ENCODE measurements at regions not wholly inside any gene's neighbourhood (a gene's known extent, or its start where the extent isn't known, plus 50 kb on each side); places are given as distances from the start of the nearest gene placed in this dataset.

- no peak overlapping the region for H3K27ac ChIP-seq (ENCODE audit: insufficient read depth, low read length)
- POLR2A ChIA-PET (ENCODE audit: unreplicated experiment), result no interaction called here
- H2BK15ac ChIP-seq (ENCODE audit: low read depth, low read length), result no peak overlapping the region
- CTCF ChIA-PET, result no interaction called here
- TF ChIP-seq RFX5 (IDR thresholded peaks at IDR 0.05; ENCODE audit: low read depth, low read length), result no peak
- TF ChIP-seq MAFK (IDR thresholded peaks at IDR 0.05; ENCODE audit: low read depth, low read length), result no peak
- no peak for TF ChIP-seq SMC3 (IDR thresholded peaks at IDR 0.05; ENCODE audit: low read depth, low read length)
- no peak for TF ChIP-seq CEBPB (IDR thresholded peaks at IDR 0.05; ENCODE audit: low read depth, low read length)
- no peak for TF ChIP-seq CHD1 (IDR thresholded peaks at IDR 0.05; ENCODE audit: low read depth, low read length)
- no peak for TF ChIP-seq ELK1 (IDR thresholded peaks at IDR 0.05; ENCODE audit: borderline replicate concordance, low read depth, low read length)
- no peak for TF ChIP-seq RCOR1 (IDR thresholded peaks at IDR 0.05; ENCODE audit: insufficient replicate concordance, low read length)
- no peak for TF ChIP-seq POLR2A (IDR thresholded peaks at IDR 0.05; ENCODE audit: low read depth, low read length)
- no peak for TF ChIP-seq USF2 (IDR thresholded peaks at IDR 0.05; ENCODE audit: low read depth, low read length)
- no peak for TF ChIP-seq MAZ (IDR thresholded peaks at IDR 0.05; ENCODE audit: borderline replicate concordance, low read depth, low read length)
- TF ChIP-seq NFE2L2 (IDR thresholded peaks at IDR 0.05; ENCODE audit: low read depth, low read length), result no peak
- H3K56ac ChIP-seq (ENCODE audit: extremely low read depth, insufficient read depth, low read length), result no peak overlapping the region
- H2BK20ac ChIP-seq (ENCODE audit: low read depth, low read length), result no peak overlapping the region
- no peaks in the 10 kb centered on the region for H4K20me1 ChIP-seq (ENCODE audit: insufficient read depth, low read length)
- H3K4ac ChIP-seq (ENCODE audit: low read depth, low read length), result no peak overlapping the region
- in situ Hi-C loops (cut with MboI; ENCODE audit: low sequenced_read_pairs), result no loop called here
- DNase-seq, result no peak
- H3K18ac ChIP-seq (ENCODE audit: low read depth, low read length), result no peak overlapping the region
- H3K4me2 ChIP-seq (ENCODE audit: low read depth, low read length), result no peak overlapping the region
- H3K4me1 ChIP-seq (ENCODE audit: control insufficient read depth, insufficient read depth, low read length), result no peaks in the 10 kb centered on the region
- dilution Hi-C loops (cut with HindIII; ENCODE audit: low sequenced_read_pairs, unreplicated experiment), result no loop called here
- H4K91ac ChIP-seq (ENCODE audit: insufficient read depth, low read depth, low read length), result no peak overlapping the region
- no peak for ATAC-seq (ENCODE audit: low read depth)
- no peak overlapping the region for H3K14ac ChIP-seq (replicated peaks; ENCODE audit: low read depth, low read length)
- H4K5ac ChIP-seq (ENCODE audit: low read depth, low read length), result no peak overlapping the region
- no peak overlapping the region for H3K23ac ChIP-seq (ENCODE audit: low read depth, low read length)
- no peak overlapping the region for H4K8ac ChIP-seq (ENCODE audit: low read depth in 2 of 2, low read length in 2 of 2)
- no peak overlapping the region for H2BK120ac ChIP-seq (ENCODE audit: low read depth, low read length)
- H3K4me3 ChIP-seq (ENCODE audit: insufficient read depth, low read depth, low read length), result no peak overlapping the region
- no peaks in the 10 kb centered on the region for H3K9me1 ChIP-seq (ENCODE audit: insufficient read depth, low read length)
- H3K27me3 ChIP-seq (ENCODE audit: control insufficient read depth, insufficient read depth, low read length), result no peaks in the 10 kb centered on the region
- no peak overlapping the region for H2BK5ac ChIP-seq (ENCODE audit: low read depth, low read length, poor library complexity, severe bottlenecking)
- no TSS peak for BruUV-seq (replicated peaks)
- H3K9ac ChIP-seq (ENCODE audit: low read depth, low read length), result no peak overlapping the region
- H2AK5ac ChIP-seq (ENCODE audit: low read depth, low read length), result no peak overlapping the region
- H2AFZ ChIP-seq (replicated peaks; ENCODE audit: low read length, poor library complexity), result no peak overlapping the region
- no peak overlapping the region for H2AK9ac ChIP-seq (replicated peaks; ENCODE audit: low read depth, low read length, poor library complexity)
- peaks cover 25% of the 10 kb centered on the region for H3K9me3 ChIP-seq (ENCODE audit: control insufficient read depth, insufficient read depth, low read length)
- WGBS, 2 experiments (ENCODE audit: extremely low coverage in 2 of 2, insufficient read length in 1 of 2), result 80% methylated on average over 1 of the region's 2 CpGs; no CpG with 5 or more reads in 1 of the 2 experiments
- no peaks in the 10 kb centered on the region for H3K79me1 ChIP-seq (ENCODE audit: low read depth in 1 of 2, low read length in 2 of 2)
- no peaks in the 10 kb centered on the region for H3K36me3 ChIP-seq (ENCODE audit: control insufficient read depth, insufficient read depth, low read length)
- intact Hi-C loops (cut with micrococcal nuclease), result no loop called here
Observed at GRCh38 chr14:97080991-97081390, 283.8 kb downstream of the VRK1 start.

All from IMR-90 (cell line).